ENCODE measurements at regions not wholly inside any gene's neighbourhood (a gene's known extent, or its start where the extent isn't known, plus 50 kb on each side); places are given as distances from the start of the nearest gene placed in this dataset.

- H3K27ac ChIP-seq: no peak overlapping the region
- WGBS: 30% methylated on average over 7 of the region's 7 CpGs
- no peaks in the 10 kb centered on the region for H3K36me3 ChIP-seq
- H3K27me3 ChIP-seq: no peaks in the 10 kb centered on the region
- H3K9me3 ChIP-seq: no peaks in the 10 kb centered on the region
- no peak overlapping the region for H3K4me3 ChIP-seq
- H3K4me1 ChIP-seq: peaks cover 8% of the 10 kb centered on the region
- DNase-seq (ENCODE audit: low spot score in 2 of 2): no peak
- no peak for TF ChIP-seq POLR2A (IDR thresholded peaks at IDR 0.05)
Observed at GRCh38 chr6:156647991-156648390, 129.2 kb upstream of the ARID1B start.

DNA sequence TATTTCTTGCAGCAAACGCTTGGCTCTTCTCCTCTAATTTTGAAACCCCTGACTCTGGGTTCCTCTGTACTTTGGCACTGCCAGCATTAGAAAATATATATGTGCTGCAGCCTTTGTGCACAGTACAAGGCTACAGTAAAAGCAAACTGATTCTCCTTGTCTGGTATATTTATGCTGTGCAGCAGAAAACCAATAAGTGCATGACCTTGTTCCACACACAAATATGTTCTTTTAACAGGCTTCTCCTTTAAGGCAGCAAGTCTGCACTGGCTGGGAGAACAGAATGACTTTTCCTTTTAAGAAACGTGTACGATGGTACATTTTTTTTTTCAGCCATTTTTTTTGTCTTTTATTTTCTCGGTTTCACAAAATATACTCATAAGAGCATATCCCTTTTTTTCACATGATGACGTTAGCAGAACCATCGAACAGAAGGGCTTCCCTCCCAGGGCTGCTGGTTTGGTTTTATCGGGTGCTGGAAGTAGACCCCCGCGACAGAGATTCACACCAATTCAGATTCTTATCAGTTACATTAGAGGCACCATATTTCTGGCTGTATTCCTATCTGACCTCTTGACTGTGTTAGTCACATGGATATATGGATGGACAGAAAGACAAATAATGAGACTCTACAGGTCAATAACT, 129.9 kb upstream of the ARID1B start:
- WGBS: 46% methylated on average over 9 of the region's 9 CpGs
- no peak overlapping the region for H3K4me3 ChIP-seq

GRCh38 chr6:156646496-156646895, 130.7 kb upstream of the ARID1B start:
- 77% methylated on average over 6 of the region's 6 CpGs for WGBS
- H3K9me3 ChIP-seq: no peaks in the 10 kb centered on the region
- no peak for DNase-seq (ENCODE audit: low spot score in 2 of 2)
- H3K27ac ChIP-seq: no peak overlapping the region
- H3K36me3 ChIP-seq: no peaks in the 10 kb centered on the region
- no peaks in the 10 kb centered on the region for H3K27me3 ChIP-seq
- TF ChIP-seq POLR2A (IDR thresholded peaks at IDR 0.05): no peak
- no peak for TF ChIP-seq EP300 (IDR thresholded peaks at IDR 0.05)
- TF ChIP-seq POLR2AphosphoS5 (IDR thresholded peaks at IDR 0.05): no peak
- no peak for TF ChIP-seq CTCF (IDR thresholded peaks at IDR 0.05)
- H3K4me1 ChIP-seq: peaks cover 8% of the 10 kb centered on the region
- H3K4me3 ChIP-seq: no peak overlapping the region

More for the DNA sequence above, 129.9 kb upstream of the ARID1B start:
- Histone ChIP-seq H3K27ac (no peak overlapping the region), H3K9me3 (no peaks in the 10 kb centered on the region), H3K4me1 (peaks cover 8% of the 10 kb centered on the region), H3K36me3 (no peaks in the 10 kb centered on the region), H3K27me3 (no peaks in the 10 kb centered on the region)
- no peak for TF ChIP-seq EP300 (IDR thresholded peaks at IDR 0.05)
- TF ChIP-seq POLR2AphosphoS5 (IDR thresholded peaks at IDR 0.05): no peak
- TF ChIP-seq CTCF (IDR thresholded peaks at IDR 0.05): no peak
- no peak for TF ChIP-seq POLR2A (IDR thresholded peaks at IDR 0.05)
- no peak for DNase-seq (ENCODE audit: low spot score in 2 of 2)

DNA sequence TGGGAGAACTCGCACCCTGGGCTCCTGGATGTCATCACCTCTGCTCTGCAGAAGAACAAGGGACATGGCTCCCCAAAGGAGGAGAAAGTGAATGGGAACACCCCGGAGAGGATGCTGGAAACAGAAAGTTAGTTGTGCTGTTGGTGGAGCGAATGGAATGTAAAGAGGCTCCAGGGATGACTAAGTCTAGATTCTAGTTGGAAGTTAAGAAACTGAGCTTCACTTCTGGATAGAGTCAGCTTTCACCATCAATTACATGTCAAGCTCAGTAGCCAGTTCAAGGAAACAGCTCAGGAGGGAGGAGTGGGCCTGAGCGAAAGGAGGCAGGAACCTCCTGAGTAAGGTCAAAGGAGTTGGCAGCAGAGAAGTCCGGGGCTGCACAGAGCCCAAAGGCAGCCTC, 132.1 kb upstream of the ARID1B start:
- H3K4me3 ChIP-seq: no peak overlapping the region
- H3K9me3 ChIP-seq: no peaks in the 10 kb centered on the region
- WGBS: 83% methylated on average over 5 of the region's 5 CpGs
- peaks cover 8% of the 10 kb centered on the region for H3K4me1 ChIP-seq
- H3K27ac ChIP-seq: no peak overlapping the region
- H3K36me3 ChIP-seq: no peaks in the 10 kb centered on the region
- DNase-seq (ENCODE audit: low spot score in 2 of 2): no peak
- TF ChIP-seq CTCF (IDR thresholded peaks at IDR 0.05) (no peak), EP300 (IDR thresholded peaks at IDR 0.05) (no peak), POLR2AphosphoS5 (IDR thresholded peaks at IDR 0.05) (no peak), POLR2A (IDR thresholded peaks at IDR 0.05) (no peak)
- H3K27me3 ChIP-seq: no peaks in the 10 kb centered on the region

- TF ChIP-seq POLR2A (IDR thresholded peaks at IDR 0.05): no peak
- no peak for TF ChIP-seq EP300 (IDR thresholded peaks at IDR 0.05)
- TF ChIP-seq POLR2AphosphoS5 (IDR thresholded peaks at IDR 0.05): no peak
- TF ChIP-seq CTCF (IDR thresholded peaks at IDR 0.05): no peak
Observed at GRCh38 chr6:156639009-156639721, 138.0 kb upstream of the ARID1B start.

More at GRCh38 chr6:156639009-156639721, 138.0 kb upstream of the ARID1B start:
- Histone ChIP-seq H3K4me1 (peaks cover 7% of the 10 kb centered on the region), H3K4me3 (no peak overlapping the region), H3K36me3 (no peaks in the 10 kb centered on the region), H3K9me3 (no peaks in the 10 kb centered on the region), H3K27me3 (no peaks in the 10 kb centered on the region), H3K27ac (no peak overlapping the region)
- no peak for DNase-seq (ENCODE audit: low spot score in 2 of 2)
- 73% methylated on average over 12 of the region's 12 CpGs for WGBS

Measured in suprapubic skin (tissue), 4 donors.